Ishikawa (cell line): ENCODE measurements at regions not wholly inside any gene's neighbourhood (a gene's known extent, or its start where the extent isn't known, plus 50 kb on each side); places are given as distances from the start of the nearest gene placed in this dataset.

Source experiments
- CEBPB ChIP-seq: IDR thresholded peaks from 2 replicates; pipeline ENCODE4 v1.6.1; 2012
- EP300 ChIP-seq: IDR thresholded peaks from 2 replicates; pipeline ENCODE4 v1.6.1; 2012; ENCODE audit warnings: borderline replicate concordance
- MAX ChIP-seq: IDR thresholded peaks from 2 replicates; pipeline ENCODE4 v1.6.1; 2012
- REST ChIP-seq: IDR thresholded peaks from 2 replicates; pipeline ENCODE4 v1.6.1; 2012; ENCODE audit warnings: low read depth, mild to moderate bottlenecking
- TAF1 ChIP-seq: IDR thresholded peaks from 2 replicates; pipeline ENCODE4 v1.6.1; 2012; ENCODE audit warnings: low read depth, mild to moderate bottlenecking

GRCh38 chr2:239629926-239630617, 229.3 kb upstream of the HDAC4 start:
- TF ChIP-seq TAF1 (no peak), EP300 (no peak), CEBPB (no peak), MAX (no peak), REST (no peak)
